ENCODE measurements at regions not wholly inside any gene's neighbourhood (a gene's known extent, or its start where the extent isn't known, plus 50 kb on each side); places are given as distances from the start of the nearest gene placed in this dataset.
A peak's percentile ranks its signal among the peaks of the same experiment; 100 is the strongest.
"Not testable (repeated sequence)": the region's sequence is repeated elsewhere in the genome, so short reads cannot be mapped to it uniquely, and the experiment has no call there.

DNA sequence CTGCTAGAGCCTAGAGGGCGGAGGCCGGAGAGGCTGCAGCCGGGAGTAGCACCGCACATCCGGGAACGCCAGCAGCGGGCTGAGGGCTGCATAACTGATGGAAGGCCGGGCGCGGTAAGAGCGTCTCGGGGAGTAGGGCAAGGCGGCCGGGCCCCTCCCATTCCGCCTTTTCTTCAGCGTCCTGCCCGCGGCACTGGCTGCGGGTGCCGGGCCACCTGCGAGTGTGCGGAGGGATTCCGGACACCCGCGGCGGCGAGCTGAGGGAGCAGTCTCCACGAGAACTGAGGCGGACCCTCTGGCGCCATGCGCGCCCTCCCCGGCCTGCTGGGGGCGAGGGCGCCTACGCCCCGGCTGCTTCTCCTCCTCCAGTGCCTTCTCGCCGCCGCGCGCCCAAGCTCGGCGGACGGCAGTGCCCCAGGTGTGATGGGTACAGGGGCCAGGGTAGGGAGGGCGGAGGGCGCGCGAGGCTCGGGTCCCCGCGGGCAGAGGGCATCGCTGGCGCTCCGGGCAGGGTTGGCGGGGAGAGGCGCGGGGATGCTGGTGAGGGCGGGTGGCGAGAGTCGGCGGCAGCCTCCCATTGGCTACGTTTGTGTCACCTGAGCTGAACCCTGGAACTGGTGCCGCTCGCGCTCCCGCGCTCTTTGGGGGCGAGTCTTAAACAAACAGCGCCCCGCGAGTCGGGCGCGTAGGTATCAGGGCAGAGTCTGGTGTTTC, 334.4 kb downstream of the SRGAP2C start:
- peak; percentile 82 for DNase-seq

DNA sequence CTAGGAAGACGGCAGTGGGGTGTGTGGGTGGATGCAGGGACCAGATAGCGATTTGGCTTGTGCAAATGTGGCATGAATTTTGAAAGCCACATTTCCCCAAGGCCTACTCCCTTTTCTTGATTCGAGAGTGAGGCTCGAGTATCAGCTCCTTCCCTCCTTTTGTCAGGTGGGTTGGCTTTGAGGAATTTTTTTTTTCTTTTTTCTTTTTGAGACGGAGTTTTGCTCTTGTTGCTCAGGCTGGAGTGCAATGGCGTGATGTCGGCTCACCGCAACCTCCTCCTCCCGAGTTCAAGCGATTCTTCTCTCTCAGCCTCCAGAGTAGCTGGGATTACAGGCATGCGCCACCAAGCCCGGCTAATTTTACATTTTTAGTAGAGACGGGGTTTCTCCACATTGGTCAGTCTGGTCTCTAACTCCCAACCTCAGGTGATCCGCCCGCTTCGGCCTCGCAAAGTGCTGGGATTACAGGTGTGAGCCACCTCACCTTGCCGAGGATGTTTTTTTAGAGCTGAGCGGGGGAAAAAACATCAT, 335.0 kb downstream of the SRGAP2C start:
- DNase-seq: not testable (repeated sequence)

DNA sequence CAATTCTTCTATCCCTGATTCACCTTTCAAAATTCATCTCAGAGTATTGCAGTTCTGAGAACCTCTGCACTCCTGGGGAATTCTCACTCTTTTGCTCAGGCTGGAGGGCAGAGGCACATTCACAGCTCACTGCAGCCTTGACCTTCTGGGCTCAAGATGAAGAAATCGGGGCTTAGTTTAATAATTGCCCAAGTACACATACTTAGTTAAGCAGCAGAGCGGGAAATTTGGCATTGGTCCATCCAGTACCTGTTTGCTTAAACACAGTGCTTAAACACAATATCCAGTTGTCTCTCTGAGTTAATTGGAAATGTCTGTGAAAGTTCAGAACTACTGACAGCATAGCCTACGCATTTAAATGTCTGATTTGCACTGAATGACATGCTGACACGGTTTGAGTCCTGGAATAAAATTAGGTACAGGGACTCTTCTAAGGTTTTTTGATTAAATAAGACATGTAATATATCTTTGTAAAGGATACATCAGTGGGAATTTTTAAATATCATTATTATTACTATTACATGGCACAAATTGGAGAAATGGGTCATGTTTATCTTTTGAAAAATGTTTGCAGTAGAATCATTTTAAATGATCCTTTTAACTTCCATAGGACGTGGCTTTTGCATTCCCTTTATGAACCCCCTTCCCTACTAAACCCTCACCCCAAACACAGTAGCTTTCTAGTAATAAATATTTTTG, 337.4 kb downstream of the SRGAP2C start:
- no peak for DNase-seq

DNA sequence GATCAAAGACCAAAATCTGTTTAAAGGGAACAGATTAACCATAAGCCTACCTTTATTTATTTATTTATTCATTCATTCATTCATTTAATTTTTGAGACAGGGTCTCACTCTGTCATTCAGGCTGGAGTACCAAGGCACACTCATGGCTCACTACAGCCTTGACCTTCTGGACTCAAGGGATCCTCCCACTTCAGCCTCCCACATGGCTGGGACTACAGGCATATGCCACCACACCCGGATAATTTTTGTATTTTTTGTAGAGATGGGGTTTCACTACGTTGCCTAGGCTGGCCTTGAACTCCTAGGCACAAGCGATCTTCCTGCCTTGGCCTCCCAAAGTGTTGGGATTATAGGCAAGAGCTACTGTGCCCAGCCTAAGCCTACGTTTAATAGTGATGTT, 338.3 kb downstream of the SRGAP2C start:
- DNase-seq: not testable (repeated sequence)

DNA sequence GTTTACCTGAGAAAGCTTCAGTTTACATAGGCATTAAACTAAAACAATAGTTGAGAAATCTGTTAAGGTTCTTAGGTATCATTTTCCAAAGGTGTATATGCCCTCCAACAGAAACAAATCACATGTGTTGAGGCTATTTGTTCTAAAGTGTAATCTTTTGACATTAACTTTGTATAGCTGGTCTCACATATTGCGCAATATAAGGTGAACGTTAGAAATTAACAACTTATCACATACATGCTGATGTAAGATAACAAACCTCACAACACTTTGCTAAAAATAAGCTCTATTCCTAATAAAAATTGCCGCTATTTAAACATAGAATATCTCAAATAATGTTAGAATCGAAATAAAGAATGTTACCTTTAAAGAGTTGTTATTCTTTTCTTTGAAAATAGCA, 340.6 kb downstream of the SRGAP2C start:
- DNase-seq: no peak

DNA sequence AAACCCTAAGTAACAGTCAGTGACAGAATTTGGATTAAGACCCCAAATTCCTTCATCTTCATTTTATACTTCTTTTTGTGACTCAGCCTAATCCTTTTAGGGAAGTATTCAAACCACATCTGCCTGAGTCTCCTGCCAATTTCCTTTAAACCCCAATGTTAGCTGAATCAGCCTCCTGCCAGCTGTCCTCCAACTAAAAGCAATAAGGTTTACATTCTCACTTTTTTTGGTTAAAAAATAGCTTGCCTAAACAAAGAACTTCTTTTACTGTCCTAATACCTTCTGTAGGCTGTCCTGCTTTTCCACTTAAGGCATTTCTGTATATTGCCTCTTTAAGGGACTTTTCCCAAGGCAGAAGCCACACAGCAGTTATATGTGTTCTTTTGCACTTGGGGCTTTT, 344.2 kb downstream of the SRGAP2C start:
- not testable (repeated sequence) for DNase-seq

DNA sequence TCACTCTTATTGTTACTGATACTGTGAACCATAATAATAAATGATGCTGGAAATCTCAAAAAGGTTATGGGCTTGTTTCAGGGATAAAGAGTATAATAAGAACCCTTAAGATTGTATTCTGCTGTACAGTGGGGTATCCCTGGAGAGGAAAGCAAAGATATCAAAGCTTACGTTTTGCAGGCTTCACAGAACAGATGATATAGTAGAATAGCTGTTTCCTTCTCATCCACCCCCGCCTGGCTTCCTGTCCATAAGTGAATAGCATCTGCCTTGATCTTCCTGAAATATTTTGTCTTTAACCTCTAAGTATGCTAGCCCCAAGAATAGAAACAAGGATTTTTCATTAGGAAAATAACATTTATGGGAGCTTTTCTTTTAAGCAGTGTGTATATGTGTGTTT, 345.3 kb downstream of the SRGAP2C start:
- DNase-seq: not testable (repeated sequence)

DNA sequence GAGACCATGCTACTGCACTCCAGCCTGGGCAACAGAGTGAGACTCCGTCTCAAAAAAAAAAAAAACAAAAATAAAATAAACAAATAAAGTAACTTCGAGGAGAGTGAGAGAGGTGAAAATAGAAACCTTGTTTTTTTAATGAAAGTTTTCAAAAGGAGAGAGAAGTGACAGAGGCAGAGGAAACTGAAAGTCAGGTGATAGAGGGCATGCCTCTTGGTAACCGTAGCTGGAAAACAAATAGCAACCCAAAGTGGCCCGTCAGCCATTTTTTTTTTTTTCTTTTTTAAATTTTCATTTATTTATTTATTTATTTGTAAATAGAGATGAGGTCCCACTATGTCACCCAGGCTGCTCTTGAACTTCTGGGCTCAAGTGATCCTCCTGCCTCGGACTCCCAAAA, 347.0 kb downstream of the SRGAP2C start:
- DNase-seq: not testable (repeated sequence)

DNA sequence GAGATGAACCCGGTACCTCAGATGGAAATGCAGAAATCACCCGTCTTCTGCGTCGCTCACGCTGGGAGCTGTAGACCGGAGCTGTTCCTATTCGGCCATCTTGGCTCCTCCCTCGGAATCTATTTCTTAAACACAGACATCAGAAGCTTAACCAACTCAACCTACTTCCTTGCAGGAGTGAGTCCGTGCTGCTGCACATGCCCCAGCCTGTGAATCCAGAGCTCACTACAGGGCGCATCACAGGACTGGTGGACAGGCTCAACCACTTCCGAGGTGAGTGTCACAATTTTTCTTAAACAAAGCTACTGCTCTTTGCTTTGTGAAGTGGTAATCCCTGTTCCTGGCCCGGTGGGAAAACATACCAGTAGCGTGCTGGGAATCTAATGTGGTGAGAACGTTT, 353.4 kb downstream of the SRGAP2C start:
- DNase-seq: not testable (repeated sequence)

DNA sequence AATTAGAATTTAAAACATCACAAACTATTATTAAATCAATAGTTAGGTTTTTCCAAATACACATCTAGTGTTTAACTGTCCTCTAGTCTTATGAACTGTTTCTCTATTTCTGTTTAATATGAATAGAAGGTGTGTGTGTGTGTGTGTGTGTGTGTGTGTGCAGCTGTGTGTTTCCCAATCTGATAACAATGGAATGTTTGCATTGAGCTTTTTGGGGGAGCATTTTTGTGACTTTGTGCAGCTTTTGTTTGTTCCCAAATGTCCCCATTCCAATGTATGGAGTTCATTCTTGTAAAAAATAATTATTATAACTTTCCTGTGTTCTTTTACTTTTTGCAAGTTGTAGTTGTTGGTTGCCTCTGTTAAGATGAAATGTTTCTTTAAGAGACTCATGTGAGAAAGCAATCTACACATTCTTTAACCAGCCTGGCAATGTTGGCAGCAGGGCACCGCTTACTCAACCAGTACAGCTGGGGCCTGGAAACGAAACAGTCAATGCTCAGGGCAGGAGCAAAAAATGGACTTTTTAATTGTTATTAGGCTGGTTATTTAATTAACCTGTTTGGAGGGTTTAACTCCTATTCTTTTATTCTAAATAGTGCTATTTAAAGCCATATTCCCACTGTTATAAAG, 354.3 kb downstream of the SRGAP2C start:
- DNase-seq: no peak

DNA sequence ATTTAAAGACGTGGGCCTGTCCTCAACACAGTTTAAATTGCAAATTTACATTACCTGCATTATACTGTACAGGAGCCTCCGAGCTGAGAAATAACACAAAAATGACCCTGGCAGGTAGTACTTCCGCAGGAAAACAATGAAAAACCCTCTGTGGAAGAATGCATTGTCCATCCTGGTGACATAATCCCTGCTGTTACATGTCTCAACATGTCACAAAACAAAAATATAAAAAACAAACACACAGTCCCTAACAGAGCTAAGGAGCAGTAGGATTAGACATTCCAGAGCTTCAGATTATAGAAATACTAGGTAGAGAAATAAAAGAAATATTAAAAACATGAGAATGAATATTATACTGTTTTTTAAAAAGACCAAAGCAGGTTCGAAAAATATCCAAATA, 359.2 kb downstream of the SRGAP2C start:
- DNase-seq: not testable (repeated sequence)

DNA sequence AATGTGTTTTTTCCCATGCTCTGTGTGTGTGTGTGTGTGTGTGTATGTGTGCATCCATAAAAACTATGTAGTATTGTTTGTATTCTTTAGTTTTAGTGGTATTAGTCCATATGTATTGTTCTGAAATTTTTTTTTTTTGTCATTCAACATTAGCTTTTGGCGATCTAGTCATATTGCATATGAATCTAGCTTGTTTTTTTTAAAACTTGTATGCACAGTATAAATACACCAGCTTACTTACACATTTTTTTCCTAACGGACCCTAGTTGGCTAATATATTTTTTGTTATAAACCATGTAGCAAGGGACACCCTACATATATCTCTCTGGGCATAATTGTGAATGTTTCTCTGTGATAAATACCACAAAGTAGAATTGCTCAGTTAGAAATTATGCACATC, 359.7 kb downstream of the SRGAP2C start:
- no peak for DNase-seq

DNA sequence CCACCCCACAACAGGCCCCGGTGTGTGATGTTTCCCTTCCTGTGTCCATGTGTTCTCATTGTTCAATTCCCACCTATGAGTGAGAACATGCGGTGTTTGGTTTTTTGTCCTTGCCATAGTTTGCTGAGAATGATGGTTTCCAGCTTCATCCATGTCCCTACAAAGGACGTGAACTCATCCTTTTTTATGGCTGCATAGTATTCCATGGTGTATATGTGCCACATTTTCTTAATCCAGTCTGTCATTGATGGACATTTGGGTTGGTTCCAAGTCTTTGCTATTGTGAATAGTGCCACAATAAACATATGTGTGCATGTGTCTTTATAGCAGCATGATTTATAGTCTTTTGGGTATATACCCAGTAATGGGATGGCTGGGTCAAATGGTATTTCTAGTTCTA, 361.1 kb downstream of the SRGAP2C start:
- not testable (repeated sequence) for DNase-seq

DNA sequence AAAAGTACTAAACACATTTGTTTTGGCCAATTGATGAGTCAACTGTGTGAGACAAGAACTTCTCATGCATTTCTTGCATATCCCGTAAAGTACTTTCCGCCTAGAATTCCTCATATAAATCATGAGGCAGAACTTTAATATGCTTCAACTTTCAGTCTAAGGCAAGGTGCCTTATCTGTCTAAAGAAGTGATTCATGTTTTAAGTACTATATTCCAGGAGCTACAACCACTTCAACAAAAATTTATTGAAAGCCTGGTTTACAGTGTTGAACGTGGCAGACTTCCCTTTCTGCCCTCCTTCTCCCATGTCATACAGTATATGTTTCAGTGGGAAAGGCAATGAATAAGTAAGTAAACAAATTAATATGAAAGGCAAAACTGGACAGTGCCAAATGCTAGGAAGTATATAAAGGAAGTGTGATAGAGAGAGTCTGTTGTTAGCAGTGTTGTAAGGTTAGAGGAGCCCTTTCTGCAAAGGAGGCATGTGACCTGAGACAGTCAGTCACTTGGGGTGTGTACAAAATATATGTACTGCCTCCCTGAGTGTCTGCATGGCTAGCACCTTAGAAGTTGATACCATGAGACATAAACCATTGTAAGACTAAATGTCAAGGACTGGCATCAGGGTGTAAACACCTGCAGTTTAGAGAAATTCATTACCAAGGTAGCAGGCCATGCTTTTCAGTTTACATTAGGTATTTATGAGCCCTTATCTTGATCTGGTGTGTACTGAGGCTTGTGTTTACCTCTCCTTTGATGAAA, 362.2 kb downstream of the SRGAP2C start:
- no peak for DNase-seq

DNA sequence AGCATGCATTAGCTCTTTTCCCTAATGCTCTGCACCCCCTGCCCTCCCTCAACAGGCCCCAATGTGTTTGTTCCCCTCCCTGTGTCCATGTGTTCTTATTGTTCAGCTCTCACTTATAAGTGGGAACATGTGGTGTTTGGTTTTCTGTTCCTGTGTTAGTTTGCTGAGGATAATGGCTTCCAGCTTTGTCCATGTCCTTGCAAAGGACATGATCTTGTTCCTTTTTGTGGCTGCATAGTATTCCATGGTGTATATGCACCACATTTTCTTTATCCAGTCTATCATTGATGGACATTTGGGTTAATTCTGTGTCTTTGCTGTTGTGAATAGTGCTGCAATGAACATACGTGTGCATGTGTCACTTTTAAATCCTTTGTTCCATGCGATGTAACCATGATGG, 363.0 kb downstream of the SRGAP2C start:
- DNase-seq: not testable (repeated sequence)

DNA sequence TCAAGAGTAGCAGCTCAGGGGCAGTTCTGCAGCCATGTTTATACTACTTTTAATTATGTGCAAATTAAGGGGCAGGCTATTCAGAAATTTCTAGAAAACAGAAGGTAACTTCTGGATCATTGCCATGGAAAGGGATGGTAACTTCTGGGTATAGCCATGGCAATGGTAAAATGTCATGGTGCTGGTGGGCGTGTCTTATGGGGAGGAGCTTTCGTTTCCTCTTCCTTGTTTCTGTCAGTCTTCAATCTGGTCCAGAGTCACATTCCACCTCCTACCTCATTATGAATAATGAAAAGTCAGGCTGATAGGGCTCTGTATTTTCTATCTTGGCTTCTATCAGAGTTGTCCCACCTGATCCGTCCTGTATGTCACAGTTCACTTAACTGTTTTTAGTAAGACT, 366.0 kb downstream of the SRGAP2C start:
- DNase-seq: not testable (repeated sequence)

DNA sequence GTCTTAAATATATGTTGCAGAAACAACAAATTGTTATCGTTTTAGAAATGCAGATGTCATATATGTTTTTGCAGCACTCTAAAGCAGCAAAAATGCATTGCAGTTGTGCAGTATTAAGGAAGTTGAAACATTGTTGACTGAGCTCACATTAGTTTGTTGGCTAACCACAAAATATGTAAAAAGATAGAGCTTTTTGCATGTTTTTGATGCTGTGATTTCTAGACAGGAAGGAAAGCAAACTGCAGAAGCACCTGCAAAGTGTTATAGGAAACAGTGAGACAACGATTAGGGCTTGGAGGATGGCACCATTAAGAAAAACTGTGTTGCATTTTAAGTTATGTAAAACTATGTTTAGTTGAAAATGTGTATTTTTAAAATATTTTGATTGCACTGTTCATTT, 366.7 kb downstream of the SRGAP2C start:
- DNase-seq: not testable (repeated sequence)

DNA sequence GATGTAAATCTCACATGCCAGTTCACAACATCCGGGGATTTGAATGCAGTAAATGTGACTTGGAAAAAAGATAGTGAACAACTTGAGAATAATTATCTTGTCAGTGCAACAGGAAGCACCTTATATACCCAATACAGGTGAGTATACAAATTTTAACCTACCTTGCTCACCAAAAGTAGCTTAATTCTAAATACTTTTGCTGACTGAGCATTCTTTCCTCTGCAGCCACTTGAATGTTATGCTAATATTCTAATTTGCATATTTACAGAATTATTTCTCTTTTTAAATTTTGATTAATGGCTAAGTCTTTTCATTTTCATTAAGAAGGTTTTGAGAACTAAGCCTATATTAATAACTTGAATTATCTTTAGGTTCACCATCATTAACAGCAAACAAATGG, 371.8 kb downstream of the SRGAP2C start:
- not testable (repeated sequence) for DNase-seq

DNA sequence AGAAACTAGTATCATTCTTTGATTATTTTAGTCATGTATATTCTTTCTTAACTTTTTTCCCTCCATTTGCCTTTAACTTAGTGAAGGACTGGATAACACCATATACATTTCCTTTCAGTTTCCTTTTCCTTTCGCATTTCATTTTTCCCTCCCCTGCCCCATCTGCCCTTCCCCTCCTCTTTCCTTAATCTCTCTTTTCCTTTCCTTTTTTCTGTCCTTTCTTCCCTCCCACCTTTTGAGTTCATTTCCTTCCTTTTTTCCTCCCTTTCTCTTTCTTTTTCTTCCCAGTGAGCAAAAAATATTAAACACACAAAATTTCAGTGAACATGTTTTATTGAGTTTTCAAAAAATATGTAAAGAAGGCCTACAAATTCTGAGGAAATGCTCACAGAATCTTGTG, 373.3 kb downstream of the SRGAP2C start:
- not testable (repeated sequence) for DNase-seq

DNA sequence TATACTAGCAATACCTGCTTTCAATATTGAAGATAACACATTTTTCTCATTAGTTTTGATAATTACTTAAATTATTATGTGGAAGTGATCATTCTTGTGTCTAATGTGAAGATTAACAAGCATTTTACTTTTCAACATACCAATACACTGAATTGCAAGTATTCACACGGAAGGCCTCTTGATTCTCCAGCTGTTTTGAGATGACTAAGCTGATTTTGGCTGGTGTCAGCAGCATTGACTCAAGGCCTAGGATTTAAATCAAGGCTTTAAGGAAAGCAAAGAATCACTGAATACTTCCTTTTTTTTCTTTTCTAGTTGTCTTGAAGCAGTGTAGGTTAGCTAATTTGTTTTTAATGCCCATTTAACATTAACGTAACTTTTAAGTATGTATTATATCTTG, 373.7 kb downstream of the SRGAP2C start:
- no peak for DNase-seq

DNA sequence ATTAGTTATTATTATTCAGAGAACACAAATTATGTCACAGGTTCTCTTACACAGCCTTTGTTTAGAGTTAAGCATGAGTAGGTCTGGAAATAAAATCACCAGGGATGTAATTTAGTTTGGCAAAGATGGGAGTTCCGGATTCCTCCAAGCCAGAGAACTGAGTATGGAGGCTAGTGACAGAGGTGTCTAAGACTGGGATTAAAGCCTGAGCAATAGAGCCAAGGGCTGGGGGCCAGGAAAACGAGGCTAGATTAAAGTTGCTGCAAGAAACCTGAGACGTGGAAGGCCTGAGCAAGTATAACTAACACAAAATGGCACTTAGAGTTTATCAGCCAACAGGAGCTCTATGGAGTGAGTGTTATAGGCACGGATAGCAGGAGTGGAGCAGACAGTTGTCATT, 381.6 kb downstream of the SRGAP2C start:
- DNase-seq: no peak

DNA sequence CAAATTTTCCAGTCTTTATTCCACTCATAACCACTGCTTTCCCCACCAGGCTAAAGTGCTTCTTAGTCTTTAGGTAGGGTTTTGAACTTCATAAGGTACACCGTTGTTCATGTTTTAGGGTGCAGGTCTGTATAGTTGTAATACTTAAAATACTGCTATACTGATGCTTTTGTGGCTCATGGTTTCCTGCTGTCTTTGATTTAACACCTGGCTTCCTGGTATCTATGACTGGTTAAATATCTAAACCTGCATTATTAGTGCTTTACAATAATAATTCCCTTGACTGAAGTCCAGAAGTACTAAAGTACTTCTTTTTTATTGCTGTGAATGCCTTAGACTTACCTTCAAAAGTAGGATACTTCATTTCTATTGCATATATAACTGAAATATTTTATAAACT, 384.7 kb downstream of the SRGAP2C start:
- no peak for DNase-seq

DNA sequence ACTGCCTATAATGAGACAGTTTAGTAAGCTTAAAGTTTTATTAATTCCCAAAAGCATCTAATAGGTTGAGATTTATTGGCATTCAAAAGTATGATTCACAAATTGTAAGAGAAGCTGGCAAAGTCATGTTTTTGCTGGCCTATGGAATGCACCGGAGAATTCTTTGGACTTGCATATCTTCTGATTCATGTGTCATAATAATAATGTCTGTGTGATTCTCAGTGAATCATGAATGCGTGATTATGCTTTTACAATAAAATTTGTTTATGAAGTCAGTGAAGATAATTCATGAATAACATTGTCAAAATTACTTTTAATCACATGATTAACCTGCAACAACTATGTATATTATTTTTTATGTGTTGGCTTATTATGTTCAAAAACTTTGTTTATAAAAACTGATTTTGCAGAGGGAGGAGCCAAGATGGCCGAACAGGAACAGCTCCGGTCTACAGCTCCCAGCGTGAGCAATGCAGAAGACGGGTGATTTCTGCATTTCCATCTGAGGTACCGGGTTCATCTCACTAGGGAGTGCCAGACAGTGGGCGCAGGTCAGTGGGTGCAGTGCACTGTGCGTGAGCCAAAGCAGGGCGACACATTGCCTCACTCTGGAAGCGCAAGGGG, 389.2 kb downstream of the SRGAP2C start:
- not testable (repeated sequence) for DNase-seq
